GM19455 (cell line): ENCODE measurements at regions not wholly inside any gene's neighbourhood (a gene's known extent, or its start where the extent isn't known, plus 50 kb on each side); places are given as distances from the start of the nearest gene placed in this dataset.
"Not testable (repeated sequence)": the region's sequence is repeated elsewhere in the genome, so short reads cannot be mapped to it uniquely, and the experiment has no call there.

Experiments
- ATAC-seq: cut with Tn5 transposase; IDR thresholded peaks from one replicate; pipeline ENCODE4 v1.9.1; 2021; ENCODE audit not compliant: unreplicated experiment

- ATAC-seq = no peak
Observed at GRCh38 chr9:90979639-90980038, 178.0 kb downstream of the SYK start.

GRCh38 chr9:90981726-90982125, 180.1 kb downstream of the SYK start:
- ATAC-seq = no peak

GRCh38 chr9:90983394-90983793, 181.8 kb downstream of the SYK start:
- no peak for ATAC-seq

- ATAC-seq = no peak
Observed at GRCh38 chr9:90985631-90986030, 184.0 kb downstream of the SYK start.

GRCh38 chr9:90986161-90986560, 184.5 kb downstream of the SYK start:
- ATAC-seq = no peak

- ATAC-seq = no peak
Observed at GRCh38 chr9:90987566-90987965, 185.9 kb downstream of the SYK start.

- no peak for ATAC-seq
Observed at GRCh38 chr9:90988318-90988717, 186.7 kb downstream of the SYK start.

GRCh38 chr9:90991953-90992352, 190.3 kb downstream of the SYK start:
- ATAC-seq = no peak

- ATAC-seq = no peak
Observed at GRCh38 chr9:90995516-90995915, 193.9 kb downstream of the SYK start.

- ATAC-seq = no peak
Observed at GRCh38 chr9:90996154-90997065, 194.8 kb downstream of the SYK start.

- ATAC-seq = no peak
Observed at GRCh38 chr9:90998573-90998972, 197.0 kb downstream of the SYK start.

- ATAC-seq = no peak
Observed at GRCh38 chr9:90999425-91000397, 198.1 kb downstream of the SYK start.

GRCh38 chr9:91001146-91001611, 199.6 kb downstream of the SYK start:
- no peak for ATAC-seq

- no peak for ATAC-seq
Observed at GRCh38 chr9:91004484-91004883, 202.9 kb downstream of the SYK start.

- no peak for ATAC-seq
Observed at GRCh38 chr9:91004992-91005391, 203.4 kb downstream of the SYK start.

GRCh38 chr9:91006046-91006445, 204.4 kb downstream of the SYK start:
- no peak for ATAC-seq

GRCh38 chr9:91008568-91008967, 206.9 kb downstream of the SYK start:
- ATAC-seq = no peak

- no peak for ATAC-seq
Observed at GRCh38 chr9:91011891-91012290, 210.3 kb downstream of the SYK start.

GRCh38 chr9:91012933-91013841, 211.6 kb downstream of the SYK start:
- ATAC-seq = no peak

GRCh38 chr9:91017245-91017644, 215.6 kb downstream of the SYK start:
- no peak for ATAC-seq

GRCh38 chr9:91019871-91020270, 218.3 kb downstream of the SYK start:
- ATAC-seq = not testable (repeated sequence)
